Ramos (cell line): ENCODE measurements at regions not wholly inside any gene's neighbourhood (a gene's known extent, or its start where the extent isn't known, plus 50 kb on each side); places are given as distances from the start of the nearest gene placed in this dataset.
"Not testable (repeated sequence)": the region's sequence is repeated elsewhere in the genome, so short reads cannot be mapped to it uniquely, and the experiment has no call there.

Experiments used
- in situ Hi-C: fragments of 300-500 bp; cut with MboI; formaldehyde crosslinking; loops from one replicate; pipeline ENCODE4 v1.14.3; 2022; ENCODE audit warnings: low sequenced_read_pairs; ENCODE audit not compliant: unreplicated experiment

- in situ Hi-C loops: loop anchor here (5.0 kb wide), 1 partner anchor 189 kb away; no protein-coding TSS in a partner anchor
Measured at GRCh38 chr17:45643591-45643990, 140.5 kb upstream of the CRHR1 start.

GRCh38 chr17:45644637-45645036 lies 139.5 kb upstream of the CRHR1 start:
- in situ Hi-C loops: loop anchor here (5.0 kb wide), 1 partner anchor 188 kb away; no protein-coding TSS in a partner anchor

GRCh38 chr17:45645330-45645729 lies 138.8 kb upstream of the CRHR1 start:
- in situ Hi-C loops: no loop called here

GRCh38 chr17:45646288-45646988 lies 137.7 kb upstream of the CRHR1 start:
- in situ Hi-C loops: no loop called here

GRCh38 chr17:45648642-45649041 lies 135.5 kb upstream of the CRHR1 start:
- in situ Hi-C loops: no loop called here

- in situ Hi-C loops: no loop called here
Measured at GRCh38 chr17:45649796-45650195, 134.3 kb upstream of the CRHR1 start.

GRCh38 chr17:45650561-45650960 lies 133.6 kb upstream of the CRHR1 start:
- in situ Hi-C loops: no loop called here

- in situ Hi-C loops: no loop called here
Measured at GRCh38 chr17:45651145-45651709, 132.9 kb upstream of the CRHR1 start.

GRCh38 chr17:45653616-45654015 lies 130.5 kb upstream of the CRHR1 start:
- in situ Hi-C loops: no loop called here

GRCh38 chr17:45656527-45657181 lies 127.5 kb upstream of the CRHR1 start:
- in situ Hi-C loops: no loop called here

- in situ Hi-C loops: no loop called here
Measured at GRCh38 chr17:45660474-45660873, 123.6 kb upstream of the CRHR1 start.

GRCh38 chr17:45662432-45662831 lies 121.7 kb upstream of the CRHR1 start:
- in situ Hi-C loops: no loop called here

GRCh38 chr17:45663772-45664171 lies 120.3 kb upstream of the CRHR1 start:
- in situ Hi-C loops: no loop called here

- in situ Hi-C loops: no loop called here
Measured at GRCh38 chr17:45664921-45665320, 119.2 kb upstream of the CRHR1 start.

GRCh38 chr17:45666046-45666600 lies 118.0 kb upstream of the CRHR1 start:
- in situ Hi-C loops: no loop called here

- in situ Hi-C loops: no loop called here
Measured at GRCh38 chr17:45666641-45667040, 117.5 kb upstream of the CRHR1 start.

- in situ Hi-C loops: no loop called here
Measured at GRCh38 chr17:45667591-45668171, 116.4 kb upstream of the CRHR1 start.

- in situ Hi-C loops: no loop called here
Measured at GRCh38 chr17:45668316-45668715, 115.8 kb upstream of the CRHR1 start.

- in situ Hi-C loops: no loop called here
Measured at GRCh38 chr17:45672301-45672700, 111.8 kb upstream of the CRHR1 start.

GRCh38 chr17:45672792-45673191 lies 111.3 kb upstream of the CRHR1 start:
- in situ Hi-C loops: no loop called here

GRCh38 chr17:45673759-45674158 lies 110.4 kb upstream of the CRHR1 start:
- in situ Hi-C loops: not testable (repeated sequence)
